Stimulated activated naive CD8-positive, alpha-beta T cell treated with anti-CD3 and anti-CD28 coated beads, Interleukin-15, Interleukin-2, amounts not matched to agents 100 U/mL and 50 U/mL, for 24 hours (primary cell): ENCODE measurements at regions not wholly inside any gene's neighbourhood (a gene's known extent, or its start where the extent isn't known, plus 50 kb on each side); places are given as distances from the start of the nearest gene placed in this dataset.
A peak's percentile ranks its signal among the peaks of the same experiment; 100 is the strongest.
"Not testable (repeated sequence)": the region's sequence is repeated elsewhere in the genome, so short reads cannot be mapped to it uniquely, and the experiment has no call there.

Experiments used
- ATAC-seq: fragments of 150-1000 bp; cut with Tn5 transposase; one replicate; pipeline ENCODE4 v1.10.0; 2021
- DNase-seq: peaks from one replicate; pipeline ENCODE4 v3.0.0; 2021

GRCh38 chrY:22883569-22883968 is 100.5 kb upstream of the BPY2 start:
- not testable (repeated sequence) for ATAC-seq, DNase-seq

GRCh38 chrY:22887949-22888348 is 96.1 kb upstream of the BPY2 start:
- DNase-seq: not testable (repeated sequence)
- peak; percentile 84 for ATAC-seq

- not testable (repeated sequence) for ATAC-seq, DNase-seq
Observed at GRCh38 chrY:22903503-22904192, 80.4 kb upstream of the BPY2 start.

- DNase-seq, ATAC-seq: not testable (repeated sequence)
Observed at GRCh38 chrY:22915069-22915468, 69.0 kb upstream of the BPY2 start.

- ATAC-seq, DNase-seq: not testable (repeated sequence)
Observed at GRCh38 chrY:22927667-22928066, 56.4 kb upstream of the BPY2 start.

- not testable (repeated sequence) for ATAC-seq, DNase-seq
Observed at GRCh38 chrY:22933454-22933853, 50.6 kb upstream of the BPY2 start.
